B cell (primary cell): ENCODE measurements at regions not wholly inside any gene's neighbourhood (a gene's known extent, or its start where the extent isn't known, plus 50 kb on each side); places are given as distances from the start of the nearest gene placed in this dataset.
A peak's percentile ranks its signal among the peaks of the same experiment; 100 is the strongest.

Experiments
- ATAC-seq: fragments of 200-7000 bp; cut with Tn5 transposase; one replicate; pipeline ENCODE4 v1.10.0; 2021; ENCODE audit warnings: low read depth, mild to moderate bottlenecking, moderate number of reproducible peaks, moderate library complexity
- CTCF ChIA-PET: fragments of 350-600 bp; sonication (Branson Sonifier 250); formaldehyde crosslinking; loops from one replicate; lab custom pipeline; 2021; ENCODE audit warnings: antibody characterized with exemption, inconsistent platforms; lab: Charles Lee
- POLR2A ChIA-PET: fragments of 350-600 bp; sonication (Branson Sonifier 250); formaldehyde crosslinking; loops from one replicate; lab custom pipeline; 2021; ENCODE audit warnings: antibody characterized with exemption; lab: Charles Lee
- DNase-seq: peaks from one replicate; pipeline ENCODE4 v3.0.0; 2013
- H2AFZ ChIP-seq: 2 replicates; pipeline ENCODE4 v1.6.1; 2012; ENCODE audit warnings: mild to moderate bottlenecking, low read depth, low read length; ENCODE audit not compliant: insufficient read depth, poor library complexity, severe bottlenecking
- H3K27ac ChIP-seq, 2 donors: 1 replicate in 1 of 2; 2 replicates in 1 of 2; pipeline ENCODE4 v1.5.1; 2012 to 2013; ENCODE audit warnings: low read length in 2 of 2, mild to moderate bottlenecking in 2 of 2, moderate library complexity in 1 of 2
- H3K27me3 ChIP-seq, 4 experiments: fragments of 200-600 bp in 1 of 4; sonication (generic) in 1 of 4; replicated peaks in 1 of 4; 1 replicate in 2 of 4; 2 replicates in 2 of 4; pipeline versions ENCODE4 v1.6.1 to v1.7.0; 2013 to 2016; ENCODE audit warnings: low read length in 3 of 4, mild to moderate bottlenecking in 2 of 4, mixed read lengths in 1 of 4, moderate library complexity in 1 of 4; ENCODE audit not compliant: insufficient read depth in 4 of 4, control insufficient read depth in 3 of 4; ENCODE audit errors: control extremely low read depth in 1 of 4
- H3K36me3 ChIP-seq, 2 experiments: replicated peaks in 1 of 2; 1 replicate in 1 of 2; 2 replicates in 1 of 2; pipeline versions ENCODE4 v1.6.1 to v1.7.1; 2013; ENCODE audit warnings: low read length in 1 of 2; ENCODE audit not compliant: insufficient read depth in 2 of 2, control insufficient read depth in 1 of 2; ENCODE audit errors: control extremely low read depth in 1 of 2, extremely low read depth in 1 of 2
- H3K4me1 ChIP-seq, 2 donors: fragments of 200-600 bp in 1 of 2; sonication (generic) in 1 of 2; 1 replicate in 1 of 2; 2 replicates in 1 of 2; pipeline versions ENCODE4 v1.5.1 to v1.6.1; 2013 to 2017; ENCODE audit warnings: low read length in 2 of 2; ENCODE audit not compliant: control insufficient read depth in 2 of 2, insufficient read depth in 2 of 2
- H3K4me2 ChIP-seq: replicated peaks from 2 replicates; pipeline ENCODE3; 2012; ENCODE audit warnings: mild to moderate bottlenecking, low read depth, low read length; ENCODE audit not compliant: poor library complexity, severe bottlenecking
- H3K4me3 ChIP-seq, 5 experiments: fragments of 200-600 bp in 1 of 5; sonication (generic) in 1 of 5; 1 replicate in 3 of 5; 2 replicates in 2 of 5; pipeline versions ENCODE4 v1.5.1 to v1.7.0; 2011 to 2016; ENCODE audit warnings: low read length in 4 of 5, mild to moderate bottlenecking in 4 of 5, low read depth in 2 of 5, control low read depth in 1 of 5, moderate library complexity in 1 of 5; ENCODE audit not compliant: insufficient read depth in 1 of 5; ENCODE audit errors: control extremely low read depth in 1 of 5, extremely low read depth in 1 of 5
- H3K79me2 ChIP-seq: fragments of 200-600 bp; sonication (generic); one replicate; pipeline ENCODE4 v1.6.0; 2016; ENCODE audit warnings: low read length; ENCODE audit not compliant: control insufficient read depth, insufficient read depth
- H3K9ac ChIP-seq: fragments of 200-600 bp; sonication (generic); 2 replicates; pipeline ENCODE4 v1.6.1; 2017; ENCODE audit warnings: mild to moderate bottlenecking, low read length, moderate library complexity
- H3K9me3 ChIP-seq, 3 donors: one replicate each; pipeline versions ENCODE4 v1.6.1 to v1.7.1; 2013; ENCODE audit warnings: low read length in 2 of 3; ENCODE audit not compliant: control insufficient read depth in 2 of 3, insufficient read depth in 1 of 3; ENCODE audit errors: control extremely low read depth in 1 of 3
- H4K20me1 ChIP-seq: 2 replicates; pipeline ENCODE4 v1.6.0; 2012; ENCODE audit warnings: mild to moderate bottlenecking, low read length; ENCODE audit not compliant: insufficient read depth, control insufficient read depth, poor library complexity, severe bottlenecking
- H3K27ac Mint-ChIP-seq: one replicate; pipeline ENCODE4 v1.8.0; 2021; ENCODE audit warnings: mixed read lengths
- H3K27me3 Mint-ChIP-seq: one replicate; pipeline ENCODE4 v1.8.0; 2021; ENCODE audit warnings: mixed read lengths
- H3K4me1 Mint-ChIP-seq: one replicate; pipeline ENCODE4 v1.8.0; 2021; ENCODE audit warnings: mixed read lengths
- H3K4me3 Mint-ChIP-seq: one replicate; pipeline ENCODE4 v1.8.0; 2021; ENCODE audit warnings: mixed read lengths
- H3K9me3 Mint-ChIP-seq: one replicate; pipeline ENCODE4 v1.8.0; 2022; ENCODE audit warnings: mixed read lengths; ENCODE audit not compliant: insufficient read depth
- EZH2 ChIP-seq: IDR thresholded peaks from 2 replicates; pipeline ENCODE4 v1.6.1; 2012; ENCODE audit warnings: borderline replicate concordance, low read depth, mild to moderate bottlenecking, moderate library complexity, low read length; ENCODE audit not compliant: insufficient read depth, poor library complexity, severe bottlenecking
- WGBS: methylation state at CpG from one replicate; pipeline ENCODE4 v1.1.5; 2013; ENCODE audit warnings: missing lambda C conversion rate; ENCODE audit not compliant: insufficient coverage; 5-methylcytosine and 5-hydroxymethylcytosine counted together
- intact Hi-C: fragments of 100-400 bp; cut with micrococcal nuclease; formaldehyde crosslinking; loops from one replicate; pipeline ENCODE4 v1.10.0; 2022
- TF ChIP-seq, protein P1 (sequence below): fragments of 200-600 bp; IDR thresholded peaks from one replicate; pipeline ENCODE4 v1.8.0; 2022; ENCODE audit warnings: antibody characterized with exemption, mild to moderate bottlenecking

DNA sequence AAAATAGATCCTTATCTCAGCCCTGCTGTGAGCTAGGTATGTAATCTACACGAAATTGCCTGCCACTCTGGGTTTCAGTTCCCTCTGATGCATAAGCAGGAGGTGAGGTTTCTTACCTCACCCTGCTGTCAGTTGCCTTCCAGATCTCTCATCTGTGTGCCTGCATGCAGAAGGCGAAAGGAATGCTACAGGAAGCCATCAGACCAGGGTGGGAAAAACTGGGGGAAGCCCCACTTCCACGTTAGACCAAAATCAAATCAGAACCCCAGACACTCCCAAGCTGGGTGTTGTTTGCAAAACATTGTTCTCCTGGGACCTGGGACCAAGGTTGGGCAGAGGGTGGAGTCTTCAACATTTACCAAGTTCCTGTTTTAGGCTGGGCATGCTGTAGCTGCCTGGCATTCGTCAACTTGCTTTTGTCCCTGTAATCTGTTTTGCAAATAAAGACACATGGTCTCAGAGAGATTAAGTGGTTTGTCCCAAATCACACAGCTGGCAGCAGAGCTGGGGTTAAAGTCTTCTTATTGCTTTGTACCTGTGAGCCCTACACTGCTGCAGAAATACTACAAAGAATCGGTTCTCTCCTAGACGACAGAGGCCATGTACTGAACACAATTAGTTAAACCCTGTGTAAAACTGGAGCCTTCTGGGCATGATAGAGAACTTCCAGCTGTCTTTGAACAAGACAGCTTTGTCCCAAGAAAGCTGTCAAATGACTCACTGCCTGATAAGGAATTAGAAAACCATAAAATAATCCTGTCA lies 389.7 kb upstream of the RUNX1 start:
- peak; percentile 78 for DNase-seq
- peaks cover 0 to 5% (median 1%) of the 10 kb centered on the region in 4 experiments for H3K27me3 ChIP-seq
- ChIA-PET POLR2A (no interaction called here), CTCF (interaction anchor here (0.6 to 1.7 kb wide), 8 partner anchors 39 to 693 kb away, joined by 3 to 7 read pairs (median 4); no protein-coding TSS in a partner anchor)
- intact Hi-C loops, result loop anchor here (5.0 kb wide), 1 partner anchor 88 kb away; no protein-coding TSS in a partner anchor
- no peaks in the 10 kb centered on the region for H3K9me3 Mint-ChIP-seq
- peak overlapping the region; percentile 75 for H3K4me2 ChIP-seq
- peaks cover 4% of the 10 kb centered on the region for H3K27me3 Mint-ChIP-seq
- H3K79me2 ChIP-seq, result no peaks in the 10 kb centered on the region
- H3K36me3 ChIP-seq, result no peaks in the 10 kb centered on the region
- H3K27ac ChIP-seq, result peak overlapping the region; percentile 57 to 79
- peak overlapping the region; percentile 45 for H3K9ac ChIP-seq
- peaks cover 1 to 16% (median 7%) of the 10 kb centered on the region in 3 donors for H3K9me3 ChIP-seq
- no peaks in the 10 kb centered on the region for H4K20me1 ChIP-seq
- peak overlapping the region; percentile 82 for H3K4me3 Mint-ChIP-seq
- peaks cover 40% of the 10 kb centered on the region for H3K4me1 Mint-ChIP-seq
- peak overlapping the region; percentile 42 for H2AFZ ChIP-seq
- peak; percentile 93 for ATAC-seq
- WGBS, result 41% methylated on average over 4 of the region's 6 CpGs
- peaks cover 16 to 23% of the 10 kb centered on the region in 2 donors for H3K4me1 ChIP-seq
- peak overlapping the region; percentile 89 for H3K27ac Mint-ChIP-seq
- H3K4me3 ChIP-seq, result peak overlapping the region in 4 of 5 experiments; percentile 11 to 34 (median 19)
- TF ChIP-seq, protein P1, sequence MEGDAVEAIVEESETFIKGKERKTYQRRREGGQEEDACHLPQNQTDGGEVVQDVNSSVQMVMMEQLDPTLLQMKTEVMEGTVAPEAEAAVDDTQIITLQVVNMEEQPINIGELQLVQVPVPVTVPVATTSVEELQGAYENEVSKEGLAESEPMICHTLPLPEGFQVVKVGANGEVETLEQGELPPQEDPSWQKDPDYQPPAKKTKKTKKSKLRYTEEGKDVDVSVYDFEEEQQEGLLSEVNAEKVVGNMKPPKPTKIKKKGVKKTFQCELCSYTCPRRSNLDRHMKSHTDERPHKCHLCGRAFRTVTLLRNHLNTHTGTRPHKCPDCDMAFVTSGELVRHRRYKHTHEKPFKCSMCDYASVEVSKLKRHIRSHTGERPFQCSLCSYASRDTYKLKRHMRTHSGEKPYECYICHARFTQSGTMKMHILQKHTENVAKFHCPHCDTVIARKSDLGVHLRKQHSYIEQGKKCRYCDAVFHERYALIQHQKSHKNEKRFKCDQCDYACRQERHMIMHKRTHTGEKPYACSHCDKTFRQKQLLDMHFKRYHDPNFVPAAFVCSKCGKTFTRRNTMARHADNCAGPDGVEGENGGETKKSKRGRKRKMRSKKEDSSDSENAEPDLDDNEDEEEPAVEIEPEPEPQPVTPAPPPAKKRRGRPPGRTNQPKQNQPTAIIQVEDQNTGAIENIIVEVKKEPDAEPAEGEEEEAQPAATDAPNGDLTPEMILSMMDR, result no peak
- no peak for TF ChIP-seq EZH2

DNA sequence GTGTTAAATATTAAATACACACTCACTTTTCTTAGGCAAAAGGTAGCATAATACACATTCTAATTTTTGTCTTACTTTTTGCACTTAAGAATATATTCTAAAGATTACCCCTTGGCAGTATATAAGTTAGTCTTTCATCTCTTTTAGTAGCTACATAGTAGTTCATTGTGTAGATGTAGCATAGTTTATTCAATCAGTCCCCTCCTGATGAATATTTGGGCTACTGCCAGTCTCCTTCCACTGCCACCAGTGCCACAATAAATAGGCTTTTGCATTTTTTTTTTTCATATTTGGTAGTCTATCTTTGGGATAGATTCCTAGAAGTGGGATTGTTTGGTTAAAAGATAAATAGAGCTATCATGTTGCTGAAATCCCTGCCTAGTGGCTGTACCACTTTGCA lies 388.8 kb upstream of the RUNX1 start:
- POLR2A ChIA-PET, result no interaction called here
- H3K36me3 ChIP-seq, result no peaks in the 10 kb centered on the region
- no peak for ATAC-seq
- Mint-ChIP-seq H3K27me3 (peaks cover 4% of the 10 kb centered on the region), H3K27ac (peak overlapping the region; percentile 89), H3K4me1 (peaks cover 40% of the 10 kb centered on the region), H3K9me3 (peaks cover 2% of the 10 kb centered on the region), H3K4me3 (peak overlapping the region; percentile 82)
- H2AFZ ChIP-seq, result no peak overlapping the region
- H3K79me2 ChIP-seq, result no peaks in the 10 kb centered on the region
- no peaks in the 10 kb centered on the region for H4K20me1 ChIP-seq
- peaks cover 16 to 23% of the 10 kb centered on the region in 2 donors for H3K4me1 ChIP-seq
- intact Hi-C loops, result loop anchor here (5.0 kb wide), 1 partner anchor 89 kb away; no protein-coding TSS in a partner anchor
- peak overlapping the region; percentile 45 for H3K9ac ChIP-seq
- TF ChIP-seq EZH2, result no peak
- TF ChIP-seq, protein P1, result no peak
- H3K27me3 ChIP-seq, result peaks cover 0 to 5% (median 1%) of the 10 kb centered on the region in 4 experiments
- peaks cover 2 to 19% (median 13%) of the 10 kb centered on the region in 3 donors for H3K9me3 ChIP-seq
- CTCF ChIA-PET, result interaction anchor here (0.9 to 1.7 kb wide), 8 partner anchors 38 to 692 kb away, joined by 3 to 7 read pairs (median 4); no protein-coding TSS in a partner anchor
- H3K4me3 ChIP-seq, result peak overlapping the region in 1 of 5 experiments; percentile 34
- peak overlapping the region; percentile 57 to 79 for H3K27ac ChIP-seq
- DNase-seq, result no peak
- peak overlapping the region; percentile 75 for H3K4me2 ChIP-seq
